ENCODE measurements at regions not wholly inside any gene's neighbourhood (a gene's known extent, or its start where the extent isn't known, plus 50 kb on each side); places are given as distances from the start of the nearest gene placed in this dataset.

DNA sequence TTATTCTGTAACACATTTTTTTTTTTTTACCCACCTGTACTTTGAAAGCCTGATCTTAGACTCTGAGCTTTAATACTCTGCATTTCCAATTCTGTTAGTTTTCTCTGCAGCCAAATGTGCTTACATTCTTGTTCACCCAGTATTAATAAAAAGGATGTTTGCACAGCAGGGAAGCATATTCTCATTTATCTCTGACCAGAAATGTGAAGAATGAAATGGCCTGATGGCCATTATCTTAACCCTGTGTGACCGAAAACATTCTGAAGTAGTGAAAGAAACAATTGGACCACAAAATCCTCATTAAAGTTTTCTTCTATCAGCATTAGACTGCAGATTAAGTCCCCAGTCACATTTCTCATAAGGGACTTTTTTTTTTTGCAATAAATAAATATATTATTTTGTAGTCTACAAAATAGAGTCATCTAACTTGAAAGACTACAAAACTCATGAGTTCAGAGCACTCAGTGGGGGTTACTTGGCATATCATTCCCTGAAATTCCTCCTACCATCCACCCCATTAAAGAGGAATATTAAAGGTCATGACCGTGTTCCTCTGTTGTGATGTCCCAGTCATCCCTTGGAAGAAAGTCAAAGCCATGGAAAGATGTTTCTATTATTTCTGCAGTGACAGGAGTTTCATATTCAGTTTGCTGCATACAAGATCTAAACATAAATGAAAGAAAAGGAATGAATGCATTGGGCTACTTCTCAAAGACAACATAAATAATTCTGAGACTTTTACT is 364.4 kb downstream of the RND3 start:
- Histone ChIP-seq H3K56ac (ENCODE audit: insufficient read length, low read depth, low read length) (no peak overlapping the region), H3K18ac (ENCODE audit: insufficient read length, low read depth, low read length) (no peak overlapping the region), H2AK5ac (ENCODE audit: insufficient read length, low read length) (no peak overlapping the region), H3K27me3 (ENCODE audit: insufficient read depth, low read length) (no peaks in the 10 kb centered on the region), H2BK120ac (ENCODE audit: low read depth, low read length, poor library complexity, severe bottlenecking) (no peak overlapping the region), H4K8ac (replicated peaks; ENCODE audit: insufficient read length, low read depth, low read length) (no peak overlapping the region), H2BK20ac (ENCODE audit: low read depth, low read length, poor library complexity, severe bottlenecking) (no peak overlapping the region), H2BK12ac (ENCODE audit: insufficient read length, low read depth, low read length) (no peak overlapping the region), H3K9me3 (ENCODE audit: control insufficient read depth, low read depth, low read length) (no peaks in the 10 kb centered on the region), H3K79me1 (ENCODE audit: insufficient read depth, low read depth, low read length, poor library complexity, severe bottlenecking) (no peaks in the 10 kb centered on the region), H3K23ac (ENCODE audit: insufficient read length, low read depth, low read length) (no peak overlapping the region), H2BK15ac (ENCODE audit: low read depth, low read length) (no peak overlapping the region), H3T11ph (ENCODE audit: low read length) (no peak overlapping the region), H4K20me1 (ENCODE audit: control insufficient read depth, insufficient read depth, insufficient read length) (no peaks in the 10 kb centered on the region), H3K4me2 (ENCODE audit: insufficient read depth, insufficient read length, low read length) (no peak overlapping the region), H3K14ac (ENCODE audit: insufficient read depth, low read length) (no peak overlapping the region), H2BK5ac (ENCODE audit: insufficient read length, low read length) (no peak overlapping the region), H4K5ac (ENCODE audit: insufficient read length, low read depth, low read length) (no peak overlapping the region), H3K27ac (ENCODE audit: insufficient read length, low read depth, low read length) (no peak overlapping the region), H3K4ac (ENCODE audit: low read depth, low read length) (no peak overlapping the region), H3K79me2 (ENCODE audit: insufficient read depth, low read length) (no peaks in the 10 kb centered on the region), H4K91ac (ENCODE audit: insufficient read length, low read depth, low read length) (no peak overlapping the region), H3K4me1 (ENCODE audit: insufficient read depth, low read length) (no peaks in the 10 kb centered on the region), H2AFZ (ENCODE audit: low read length) (no peak overlapping the region), H3K23me2 (ENCODE audit: insufficient read length, low read depth, low read length, poor library complexity, severe bottlenecking) (no peaks in the 10 kb centered on the region), H3K9ac (ENCODE audit: extremely low read depth, insufficient read length, low read length) (no peak overlapping the region)
- TF ChIP-seq, protein P1, sequence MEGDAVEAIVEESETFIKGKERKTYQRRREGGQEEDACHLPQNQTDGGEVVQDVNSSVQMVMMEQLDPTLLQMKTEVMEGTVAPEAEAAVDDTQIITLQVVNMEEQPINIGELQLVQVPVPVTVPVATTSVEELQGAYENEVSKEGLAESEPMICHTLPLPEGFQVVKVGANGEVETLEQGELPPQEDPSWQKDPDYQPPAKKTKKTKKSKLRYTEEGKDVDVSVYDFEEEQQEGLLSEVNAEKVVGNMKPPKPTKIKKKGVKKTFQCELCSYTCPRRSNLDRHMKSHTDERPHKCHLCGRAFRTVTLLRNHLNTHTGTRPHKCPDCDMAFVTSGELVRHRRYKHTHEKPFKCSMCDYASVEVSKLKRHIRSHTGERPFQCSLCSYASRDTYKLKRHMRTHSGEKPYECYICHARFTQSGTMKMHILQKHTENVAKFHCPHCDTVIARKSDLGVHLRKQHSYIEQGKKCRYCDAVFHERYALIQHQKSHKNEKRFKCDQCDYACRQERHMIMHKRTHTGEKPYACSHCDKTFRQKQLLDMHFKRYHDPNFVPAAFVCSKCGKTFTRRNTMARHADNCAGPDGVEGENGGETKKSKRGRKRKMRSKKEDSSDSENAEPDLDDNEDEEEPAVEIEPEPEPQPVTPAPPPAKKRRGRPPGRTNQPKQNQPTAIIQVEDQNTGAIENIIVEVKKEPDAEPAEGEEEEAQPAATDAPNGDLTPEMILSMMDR (conservative IDR thresholded peaks at IDR 0.05): no peak
- Mint-ChIP-seq H3K9me3 (peaks cover 0 to under 1% of the 10 kb centered on the region in 2 experiments; a peak in 1 of 5 replicates), H3K27me3 (ENCODE audit: low read depth) (no peaks in the 10 kb centered on the region; the same call in 1 of the 2 replicates), H3K4me1 (peaks cover 27 to 36% of the 10 kb centered on the region in 2 experiments), H3K4me3 (no peak overlapping the region), H3K27ac (no peak overlapping the region), H3K36me3 (ENCODE audit: insufficient read depth in 1 of 3, low read depth in 3 of 3) (no peaks in the 10 kb centered on the region)
- no peak for DNase-seq
- no CpG with 5 or more reads among the region's 2 CpGs for WGBS (ENCODE audit: extremely low coverage, insufficient read length, low lambda C conversion rate)
